ENCODE measurements at regions not wholly inside any gene's neighbourhood (a gene's known extent, or its start where the extent isn't known, plus 50 kb on each side); places are given as distances from the start of the nearest gene placed in this dataset.

GRCh38 chr7:118531566-118531965 lies 307.1 kb downstream of the ANKRD7 start:
- TF ChIP-seq FOXP2 (optimal IDR thresholded peaks at IDR 0.05; ENCODE audit: control extremely low read depth, extremely low read length, insufficient read depth), result no peak
- TF ChIP-seq EZH2 (IDR thresholded peaks at IDR 0.05), result no peak
- TF ChIP-seq POLR2AphosphoS5 (IDR thresholded peaks at IDR 0.05; ENCODE audit: borderline replicate concordance, low read depth, low read length), result no peak
- Histone ChIP-seq H3K36me3 (ENCODE audit: insufficient read depth, low read length) (no peaks in the 10 kb centered on the region), H3K27ac (no peak overlapping the region), H3K4me3 (no peak overlapping the region), H3K9me3 (ENCODE audit: low read depth, low read length) (no peaks in the 10 kb centered on the region), H3K9ac (ENCODE audit: insufficient read length) (no peak overlapping the region)
- no peak for DNase-seq (ENCODE audit: low read depth, low spot score)

- H3K4me3 ChIP-seq, result no peak overlapping the region
- peaks cover 10% of the 10 kb centered on the region; the same call in 1 of the 2 replicates for H3K9me3 ChIP-seq (ENCODE audit: low read depth, low read length)
- TF ChIP-seq EZH2 (IDR thresholded peaks at IDR 0.05) (no peak), POLR2AphosphoS5 (IDR thresholded peaks at IDR 0.05; ENCODE audit: borderline replicate concordance, low read depth, low read length) (no peak), FOXP2 (optimal IDR thresholded peaks at IDR 0.05; ENCODE audit: control extremely low read depth, extremely low read length, insufficient read depth) (no peak)
- no peak for DNase-seq (ENCODE audit: low read depth, low spot score)
- H3K27ac ChIP-seq, result no peak overlapping the region
- H3K36me3 ChIP-seq (ENCODE audit: insufficient read depth, low read length), result no peaks in the 10 kb centered on the region
- no peak overlapping the region for H3K9ac ChIP-seq (ENCODE audit: insufficient read length)
These were observed 334.7 kb downstream of the ANKRD7 start for GRCh38 chr7:118559207-118559606.

GRCh38 chr7:118563311-118563710 lies 338.8 kb downstream of the ANKRD7 start:
- Histone ChIP-seq H3K4me3 (no peak overlapping the region), H3K36me3 (ENCODE audit: insufficient read depth, low read length) (no peaks in the 10 kb centered on the region), H3K27ac (no peak overlapping the region), H3K9me3 (ENCODE audit: low read depth, low read length) (peaks cover 10% of the 10 kb centered on the region; the same call in 1 of the 2 replicates), H3K9ac (ENCODE audit: insufficient read length) (no peak overlapping the region)
- no peak for DNase-seq (ENCODE audit: low read depth, low spot score)
- no peak for TF ChIP-seq EZH2 (IDR thresholded peaks at IDR 0.05)
- TF ChIP-seq POLR2AphosphoS5 (IDR thresholded peaks at IDR 0.05; ENCODE audit: borderline replicate concordance, low read depth, low read length), result no peak
- no peak for TF ChIP-seq FOXP2 (optimal IDR thresholded peaks at IDR 0.05; ENCODE audit: control extremely low read depth, extremely low read length, insufficient read depth)

- Histone ChIP-seq H3K4me3 (no peak overlapping the region), H3K9ac (ENCODE audit: insufficient read length) (no peak overlapping the region), H3K27ac (no peak overlapping the region), H3K9me3 (ENCODE audit: low read depth, low read length) (no peaks in the 10 kb centered on the region), H3K36me3 (ENCODE audit: insufficient read depth, low read length) (no peaks in the 10 kb centered on the region)
- no peak for DNase-seq (ENCODE audit: low read depth, low spot score)
- TF ChIP-seq FOXP2 (optimal IDR thresholded peaks at IDR 0.05; ENCODE audit: control extremely low read depth, extremely low read length, insufficient read depth) (no peak), EZH2 (IDR thresholded peaks at IDR 0.05) (no peak), POLR2AphosphoS5 (IDR thresholded peaks at IDR 0.05; ENCODE audit: borderline replicate concordance, low read depth, low read length) (no peak)
These were observed 348.1 kb downstream of the ANKRD7 start for GRCh38 chr7:118572604-118573003.

- Histone ChIP-seq H3K9ac (ENCODE audit: insufficient read length) (no peak overlapping the region), H3K36me3 (ENCODE audit: insufficient read depth, low read length) (no peaks in the 10 kb centered on the region), H3K4me3 (no peak overlapping the region), H3K9me3 (ENCODE audit: low read depth, low read length) (no peaks in the 10 kb centered on the region), H3K27ac (no peak overlapping the region)
- TF ChIP-seq POLR2AphosphoS5 (IDR thresholded peaks at IDR 0.05; ENCODE audit: borderline replicate concordance, low read depth, low read length), result no peak
- TF ChIP-seq FOXP2 (optimal IDR thresholded peaks at IDR 0.05; ENCODE audit: control extremely low read depth, extremely low read length, insufficient read depth), result no peak
- no peak for TF ChIP-seq EZH2 (IDR thresholded peaks at IDR 0.05)
- DNase-seq (ENCODE audit: low read depth, low spot score), result no peak
These were observed 348.6 kb downstream of the ANKRD7 start for GRCh38 chr7:118573085-118573484.

GRCh38 chr7:118575393-118575948 lies 351.0 kb downstream of the ANKRD7 start:
- Histone ChIP-seq H3K9ac (ENCODE audit: insufficient read length) (no peak overlapping the region), H3K4me3 (no peak overlapping the region)

GRCh38 chr7:118580743-118581382 lies 356.4 kb downstream of the ANKRD7 start:
- DNase-seq (ENCODE audit: low read depth, low spot score), result no peak
- H3K36me3 ChIP-seq (ENCODE audit: insufficient read depth, low read length), result no peaks in the 10 kb centered on the region
- no peak overlapping the region for H3K9ac ChIP-seq (ENCODE audit: insufficient read length)
- H3K27ac ChIP-seq, result no peak overlapping the region
- TF ChIP-seq FOXP2 (optimal IDR thresholded peaks at IDR 0.05; ENCODE audit: control extremely low read depth, extremely low read length, insufficient read depth) (no peak), POLR2AphosphoS5 (IDR thresholded peaks at IDR 0.05; ENCODE audit: borderline replicate concordance, low read depth, low read length) (no peak), EZH2 (IDR thresholded peaks at IDR 0.05) (no peak)
- no peaks in the 10 kb centered on the region for H3K9me3 ChIP-seq (ENCODE audit: low read depth, low read length)
- no peak overlapping the region for H3K4me3 ChIP-seq

More at GRCh38 chr7:118575393-118575948, 351.0 kb downstream of the ANKRD7 start:
- H3K27ac ChIP-seq, result no peak overlapping the region
- H3K36me3 ChIP-seq (ENCODE audit: insufficient read depth, low read length), result no peaks in the 10 kb centered on the region
- no peak for TF ChIP-seq EZH2 (IDR thresholded peaks at IDR 0.05)
- no peak for TF ChIP-seq POLR2AphosphoS5 (IDR thresholded peaks at IDR 0.05; ENCODE audit: borderline replicate concordance, low read depth, low read length)
- no peak for TF ChIP-seq FOXP2 (optimal IDR thresholded peaks at IDR 0.05; ENCODE audit: control extremely low read depth, extremely low read length, insufficient read depth)
- no peak for DNase-seq (ENCODE audit: low read depth, low spot score)
- H3K9me3 ChIP-seq (ENCODE audit: low read depth, low read length), result no peaks in the 10 kb centered on the region

GRCh38 chr7:118583641-118584040 lies 359.1 kb downstream of the ANKRD7 start:
- H3K9ac ChIP-seq (ENCODE audit: insufficient read length), result no peak overlapping the region
- no peaks in the 10 kb centered on the region for H3K9me3 ChIP-seq (ENCODE audit: low read depth, low read length)
- TF ChIP-seq POLR2AphosphoS5 (IDR thresholded peaks at IDR 0.05; ENCODE audit: borderline replicate concordance, low read depth, low read length), result no peak
- no peak for TF ChIP-seq EZH2 (IDR thresholded peaks at IDR 0.05)
- TF ChIP-seq FOXP2 (optimal IDR thresholded peaks at IDR 0.05; ENCODE audit: control extremely low read depth, extremely low read length, insufficient read depth), result no peak
- DNase-seq (ENCODE audit: low read depth, low spot score), result no peak
- no peak overlapping the region for H3K4me3 ChIP-seq
- H3K27ac ChIP-seq, result no peak overlapping the region
- H3K36me3 ChIP-seq (ENCODE audit: insufficient read depth, low read length), result no peaks in the 10 kb centered on the region
